H9 (cell line): ENCODE measurements at regions not wholly inside any gene's neighbourhood (a gene's known extent, or its start where the extent isn't known, plus 50 kb on each side); places are given as distances from the start of the nearest gene placed in this dataset.

Experiments used
- DNase-seq: peaks from one replicate; pipeline ENCODE4 v3.0.0-alpha.2; 2017
- H2AFZ ChIP-seq: one replicate; pipeline ENCODE4 v1.6.1; 2013; ENCODE audit warnings: mild to moderate bottlenecking, low read length, control low read depth, moderate library complexity
- H2AK5ac ChIP-seq: 2 replicates; pipeline ENCODE4 v1.6.1; 2013; ENCODE audit warnings: low read length, control low read depth, mixed read lengths; ENCODE audit not compliant: insufficient read length
- H2BK120ac ChIP-seq: one replicate; pipeline ENCODE4 v1.6.1; 2013; ENCODE audit warnings: low read depth, mild to moderate bottlenecking, low read length, control low read depth, inconsistent platforms; ENCODE audit not compliant: poor library complexity, severe bottlenecking
- H2BK12ac ChIP-seq: 2 replicates; pipeline ENCODE4 v1.6.1; 2013; ENCODE audit warnings: low read length, control low read depth, mixed read lengths, low read depth; ENCODE audit not compliant: insufficient read length
- H2BK15ac ChIP-seq: 2 replicates; pipeline ENCODE4 v1.6.1; 2013; ENCODE audit warnings: low read depth, low read length, control low read depth
- H2BK20ac ChIP-seq: one replicate; pipeline ENCODE4 v1.6.1; 2013; ENCODE audit warnings: low read depth, mild to moderate bottlenecking, low read length, control low read depth, inconsistent platforms; ENCODE audit not compliant: poor library complexity, severe bottlenecking
- H2BK5ac ChIP-seq: 2 replicates; pipeline ENCODE4 v1.6.1; 2013; ENCODE audit warnings: low read length, control low read depth, mixed read lengths; ENCODE audit not compliant: insufficient read length
- H3K14ac ChIP-seq: 2 replicates; pipeline ENCODE4 v1.6.1; 2013; ENCODE audit warnings: low read length, control low read depth; ENCODE audit not compliant: insufficient read depth
- H3K18ac ChIP-seq: 2 replicates; pipeline ENCODE4 v1.6.1; 2013; ENCODE audit warnings: low read depth, mild to moderate bottlenecking, mixed read lengths, low read length, control low read depth; ENCODE audit not compliant: insufficient read length
- H3K23ac ChIP-seq: 2 replicates; pipeline ENCODE4 v1.6.1; 2013; ENCODE audit warnings: low read length, control low read depth, mixed read lengths, low read depth; ENCODE audit not compliant: insufficient read length
- H3K23me2 ChIP-seq: 2 replicates; pipeline ENCODE4 v1.6.1; 2013; ENCODE audit warnings: low read depth, mild to moderate bottlenecking, mixed read lengths, low read length, control low read depth; ENCODE audit not compliant: insufficient read length, poor library complexity, severe bottlenecking
- H3K27ac ChIP-seq: 2 replicates; pipeline ENCODE4 v1.5.1; 2013; ENCODE audit warnings: low read length, control low read depth, mixed read lengths, low read depth; ENCODE audit not compliant: insufficient read length
- H3K27me3 ChIP-seq: 2 replicates; pipeline ENCODE4 v1.6.1; 2013; ENCODE audit warnings: low read length, control low read depth, inconsistent platforms; ENCODE audit not compliant: insufficient read depth
- H3K4ac ChIP-seq: 2 replicates; pipeline ENCODE4 v1.6.1; 2013; ENCODE audit warnings: low read depth, mild to moderate bottlenecking, control low read depth, inconsistent platforms, low read length, moderate library complexity
- H3K4me1 ChIP-seq: 2 replicates; pipeline ENCODE4 v1.6.1; 2013; ENCODE audit warnings: low read length, control low read depth, inconsistent platforms; ENCODE audit not compliant: insufficient read depth
- H3K4me2 ChIP-seq: 2 replicates; pipeline ENCODE4 v1.6.1; 2013; ENCODE audit warnings: low read length, control low read depth, mixed read lengths; ENCODE audit not compliant: insufficient read length, insufficient read depth
- H3K56ac ChIP-seq: 2 replicates; pipeline ENCODE4 v1.6.1; 2013; ENCODE audit warnings: low read depth, mild to moderate bottlenecking, mixed read lengths, low read length, control low read depth; ENCODE audit not compliant: insufficient read length
- H3K79me1 ChIP-seq: 2 replicates; pipeline ENCODE4 v1.6.1; 2013; ENCODE audit warnings: low read depth, mild to moderate bottlenecking, moderate library complexity, low read length, control low read depth, inconsistent platforms; ENCODE audit not compliant: insufficient read depth, poor library complexity, severe bottlenecking
- H3K79me2 ChIP-seq: 2 replicates; pipeline ENCODE4 v1.6.1; 2013; ENCODE audit warnings: low read length, control low read depth, inconsistent platforms; ENCODE audit not compliant: insufficient read depth
- H3K9ac ChIP-seq: 2 replicates; pipeline ENCODE4 v1.6.1; 2013; ENCODE audit warnings: low read length, control low read depth, mixed read lengths; ENCODE audit not compliant: insufficient read length; ENCODE audit errors: extremely low read depth
- H3K9me3 ChIP-seq: one replicate; pipeline ENCODE4 v1.6.1; 2013; ENCODE audit warnings: low read depth, low read length, inconsistent platforms; ENCODE audit not compliant: control insufficient read depth
- H3T11ph ChIP-seq: one replicate; pipeline ENCODE4 v1.6.1; 2013; ENCODE audit warnings: mild to moderate bottlenecking, low read length, control low read depth, inconsistent platforms
- H4K20me1 ChIP-seq: one replicate; pipeline ENCODE4 v1.6.1; 2013; ENCODE audit not compliant: control insufficient read depth, insufficient read length, insufficient read depth
- H4K5ac ChIP-seq: 2 replicates; pipeline ENCODE4 v1.6.1; 2013; ENCODE audit warnings: low read depth, mild to moderate bottlenecking, mixed read lengths, low read length, control low read depth; ENCODE audit not compliant: insufficient read length
- H4K8ac ChIP-seq: replicated peaks from 2 replicates; pipeline ENCODE4 v1.6.1; 2013; ENCODE audit warnings: low read length, control low read depth, mixed read lengths, low read depth; ENCODE audit not compliant: insufficient read length
- H4K91ac ChIP-seq: 2 replicates; pipeline ENCODE4 v1.6.1; 2013; ENCODE audit warnings: low read depth, mild to moderate bottlenecking, moderate library complexity, mixed read lengths, low read length, control low read depth; ENCODE audit not compliant: insufficient read length
- H3K27ac Mint-ChIP-seq, 3 experiments: 2 replicates in 2 of 3; 3 replicates in 1 of 3; pipeline ENCODE4 v1.8.0; 2020 to 2021; ENCODE audit warnings: mixed read lengths in 3 of 3, mild to moderate bottlenecking in 1 of 3, moderate library complexity in 1 of 3
- H3K27me3 Mint-ChIP-seq: 2 replicates; pipeline ENCODE4 v1.8.0; 2021; ENCODE audit warnings: low read depth, mild to moderate bottlenecking, moderate library complexity, mixed read lengths
- H3K36me3 Mint-ChIP-seq, 3 experiments: 2 replicates in 2 of 3; 3 replicates in 1 of 3; pipeline ENCODE4 v1.8.0; 2020 to 2021; ENCODE audit warnings: low read depth in 3 of 3, mixed read lengths in 3 of 3; ENCODE audit not compliant: insufficient read depth in 1 of 3
- H3K4me1 Mint-ChIP-seq, 2 experiments: 2 replicates each; pipeline ENCODE4 v1.8.0; 2020; ENCODE audit warnings: mixed read lengths in 2 of 2
- H3K4me3 Mint-ChIP-seq, 2 experiments: 2 replicates in 1 of 2; 3 replicates in 1 of 2; pipeline ENCODE4 v1.8.0; 2020 to 2021; ENCODE audit warnings: mild to moderate bottlenecking in 2 of 2, mixed read lengths in 2 of 2, moderate library complexity in 1 of 2
- H3K9me3 Mint-ChIP-seq, 2 experiments: 2 replicates in 1 of 2; 3 replicates in 1 of 2; pipeline ENCODE4 v1.8.0; 2020; ENCODE audit warnings: mild to moderate bottlenecking in 2 of 2, mixed read lengths in 2 of 2, moderate library complexity in 1 of 2
- CTCF ChIP-seq: fragments of 200-600 bp; sonication (generic); conservative IDR thresholded peaks from 3 replicates; pipeline ENCODE4 v1.8.0; 2021; ENCODE audit warnings: antibody characterized with exemption, mild to moderate bottlenecking
- WGBS: extraction: QIAGEN DNeasy Blood & Tissue Kit; methylation state at CpG from one replicate; pipeline ENCODE4 v1.1.7; 2013; ENCODE audit warnings: missing lambda C conversion rate, low lambda C conversion rate, mixed read lengths; ENCODE audit not compliant: insufficient read length; ENCODE audit errors: extremely low coverage; 5-methylcytosine and 5-hydroxymethylcytosine counted together

DNA sequence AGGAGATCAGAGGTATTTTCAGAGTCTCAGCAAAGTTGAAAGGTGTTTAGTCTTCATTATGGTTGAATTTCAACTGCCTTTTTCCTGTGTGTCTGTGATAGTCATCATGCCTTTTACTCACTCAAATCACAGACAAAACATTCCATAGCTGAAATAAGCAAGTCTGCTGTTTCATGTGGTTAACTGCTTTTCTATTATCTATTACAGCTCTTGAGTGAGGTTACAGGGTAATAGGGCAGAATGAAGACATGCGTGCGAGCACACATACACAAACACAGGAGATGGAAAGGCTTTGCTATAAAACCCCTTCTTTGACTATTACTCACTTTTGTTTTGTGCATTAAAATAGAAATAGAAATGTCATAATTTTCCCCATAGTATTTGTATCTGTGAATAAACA is 192.6 kb upstream of the RARB start:
- Histone ChIP-seq H3K4me1 (no peaks in the 10 kb centered on the region), H3K4me2 (no peak overlapping the region), H2BK12ac (no peak overlapping the region), H4K8ac (no peak overlapping the region), H3K14ac (no peak overlapping the region), H3K56ac (no peak overlapping the region), H4K20me1 (no peaks in the 10 kb centered on the region), H2BK120ac (no peak overlapping the region), H2AFZ (no peak overlapping the region), H3K79me1 (no peaks in the 10 kb centered on the region), H3K18ac (no peak overlapping the region), H3K79me2 (no peaks in the 10 kb centered on the region), H2BK5ac (no peak overlapping the region), H3K9me3 (no peaks in the 10 kb centered on the region), H3K27ac (no peak overlapping the region), H3K23me2 (no peaks in the 10 kb centered on the region), H2AK5ac (no peak overlapping the region), H2BK15ac (no peak overlapping the region), H3K27me3 (no peaks in the 10 kb centered on the region), H4K91ac (no peak overlapping the region), H3T11ph (no peak overlapping the region), H2BK20ac (no peak overlapping the region), H3K23ac (no peak overlapping the region), H3K9ac (no peak overlapping the region), H3K4ac (no peak overlapping the region), H4K5ac (no peak overlapping the region)
- TF ChIP-seq CTCF, result no peak
- H3K4me1 Mint-ChIP-seq, result peaks cover 3 to 4% of the 10 kb centered on the region in 2 experiments; a peak in 2 of 4 replicates
- no peak for DNase-seq
- H3K9me3 Mint-ChIP-seq, result no peaks in the 10 kb centered on the region
- H3K36me3 Mint-ChIP-seq, result no peaks in the 10 kb centered on the region; a peak in 1 of 7 replicates
- H3K4me3 Mint-ChIP-seq, result no peak overlapping the region
- no peaks in the 10 kb centered on the region for H3K27me3 Mint-ChIP-seq
- no CpG with 5 or more reads among the region's 2 CpGs for WGBS
- no peak overlapping the region for H3K27ac Mint-ChIP-seq
